DND-41 (cell line): ENCODE measurements at regions not wholly inside any gene's neighbourhood (a gene's known extent, or its start where the extent isn't known, plus 50 kb on each side); places are given as distances from the start of the nearest gene placed in this dataset.

Experiments used
- EZH2 ChIP-seq: IDR thresholded peaks from 3 replicates; pipeline ENCODE4 v1.6.1; 2012; ENCODE audit warnings: borderline replicate concordance, low read depth, mild to moderate bottlenecking, moderate library complexity, low read length, inconsistent platforms; ENCODE audit not compliant: severe bottlenecking
- TF ChIP-seq, protein P1 (sequence below): IDR thresholded peaks from 2 replicates; pipeline ENCODE4 v1.5.1; 2012; ENCODE audit warnings: borderline replicate concordance, low read length, moderate library complexity, mild to moderate bottlenecking; ENCODE audit not compliant: poor library complexity, severe bottlenecking; ENCODE audit errors: extremely low read depth

- TF ChIP-seq, protein P1, sequence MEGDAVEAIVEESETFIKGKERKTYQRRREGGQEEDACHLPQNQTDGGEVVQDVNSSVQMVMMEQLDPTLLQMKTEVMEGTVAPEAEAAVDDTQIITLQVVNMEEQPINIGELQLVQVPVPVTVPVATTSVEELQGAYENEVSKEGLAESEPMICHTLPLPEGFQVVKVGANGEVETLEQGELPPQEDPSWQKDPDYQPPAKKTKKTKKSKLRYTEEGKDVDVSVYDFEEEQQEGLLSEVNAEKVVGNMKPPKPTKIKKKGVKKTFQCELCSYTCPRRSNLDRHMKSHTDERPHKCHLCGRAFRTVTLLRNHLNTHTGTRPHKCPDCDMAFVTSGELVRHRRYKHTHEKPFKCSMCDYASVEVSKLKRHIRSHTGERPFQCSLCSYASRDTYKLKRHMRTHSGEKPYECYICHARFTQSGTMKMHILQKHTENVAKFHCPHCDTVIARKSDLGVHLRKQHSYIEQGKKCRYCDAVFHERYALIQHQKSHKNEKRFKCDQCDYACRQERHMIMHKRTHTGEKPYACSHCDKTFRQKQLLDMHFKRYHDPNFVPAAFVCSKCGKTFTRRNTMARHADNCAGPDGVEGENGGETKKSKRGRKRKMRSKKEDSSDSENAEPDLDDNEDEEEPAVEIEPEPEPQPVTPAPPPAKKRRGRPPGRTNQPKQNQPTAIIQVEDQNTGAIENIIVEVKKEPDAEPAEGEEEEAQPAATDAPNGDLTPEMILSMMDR = no peak
- no peak for TF ChIP-seq EZH2
These were observed 212.4 kb upstream of the GLRA1 start for GRCh38 chr5:152137063-152137462.
